ENCODE measurements at regions not wholly inside any gene's neighbourhood (a gene's known extent, or its start where the extent isn't known, plus 50 kb on each side); places are given as distances from the start of the nearest gene placed in this dataset.

DNA sequence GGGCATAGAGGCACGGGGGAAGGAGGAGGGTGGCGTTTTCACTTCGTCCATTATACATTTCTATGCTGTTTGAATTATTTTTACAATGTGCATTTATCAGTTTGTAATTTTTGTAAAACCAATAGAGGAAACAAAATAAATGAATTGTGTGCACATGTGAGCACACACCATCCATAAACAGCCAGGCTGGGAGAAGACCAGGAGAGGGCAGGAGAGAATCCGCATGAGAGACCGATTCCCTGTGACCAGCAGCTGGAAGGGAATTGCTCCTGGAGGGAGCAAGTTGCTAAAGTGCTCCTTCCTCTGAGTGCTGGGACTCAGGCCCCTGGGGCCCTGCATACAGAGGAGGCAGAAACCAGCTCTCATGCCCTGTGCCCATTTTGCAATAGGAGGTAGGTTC, 126.0 kb downstream of the ABCC12 start:
- H3K9me3 ChIP-seq (replicated peaks; ENCODE audit: control insufficient read depth, insufficient read depth, low read depth, low read length): no peaks in the 10 kb centered on the region
- H3K9me1 ChIP-seq (ENCODE audit: control insufficient read depth, insufficient read depth, low read length): no peaks in the 10 kb centered on the region
- TF ChIP-seq, protein P1, sequence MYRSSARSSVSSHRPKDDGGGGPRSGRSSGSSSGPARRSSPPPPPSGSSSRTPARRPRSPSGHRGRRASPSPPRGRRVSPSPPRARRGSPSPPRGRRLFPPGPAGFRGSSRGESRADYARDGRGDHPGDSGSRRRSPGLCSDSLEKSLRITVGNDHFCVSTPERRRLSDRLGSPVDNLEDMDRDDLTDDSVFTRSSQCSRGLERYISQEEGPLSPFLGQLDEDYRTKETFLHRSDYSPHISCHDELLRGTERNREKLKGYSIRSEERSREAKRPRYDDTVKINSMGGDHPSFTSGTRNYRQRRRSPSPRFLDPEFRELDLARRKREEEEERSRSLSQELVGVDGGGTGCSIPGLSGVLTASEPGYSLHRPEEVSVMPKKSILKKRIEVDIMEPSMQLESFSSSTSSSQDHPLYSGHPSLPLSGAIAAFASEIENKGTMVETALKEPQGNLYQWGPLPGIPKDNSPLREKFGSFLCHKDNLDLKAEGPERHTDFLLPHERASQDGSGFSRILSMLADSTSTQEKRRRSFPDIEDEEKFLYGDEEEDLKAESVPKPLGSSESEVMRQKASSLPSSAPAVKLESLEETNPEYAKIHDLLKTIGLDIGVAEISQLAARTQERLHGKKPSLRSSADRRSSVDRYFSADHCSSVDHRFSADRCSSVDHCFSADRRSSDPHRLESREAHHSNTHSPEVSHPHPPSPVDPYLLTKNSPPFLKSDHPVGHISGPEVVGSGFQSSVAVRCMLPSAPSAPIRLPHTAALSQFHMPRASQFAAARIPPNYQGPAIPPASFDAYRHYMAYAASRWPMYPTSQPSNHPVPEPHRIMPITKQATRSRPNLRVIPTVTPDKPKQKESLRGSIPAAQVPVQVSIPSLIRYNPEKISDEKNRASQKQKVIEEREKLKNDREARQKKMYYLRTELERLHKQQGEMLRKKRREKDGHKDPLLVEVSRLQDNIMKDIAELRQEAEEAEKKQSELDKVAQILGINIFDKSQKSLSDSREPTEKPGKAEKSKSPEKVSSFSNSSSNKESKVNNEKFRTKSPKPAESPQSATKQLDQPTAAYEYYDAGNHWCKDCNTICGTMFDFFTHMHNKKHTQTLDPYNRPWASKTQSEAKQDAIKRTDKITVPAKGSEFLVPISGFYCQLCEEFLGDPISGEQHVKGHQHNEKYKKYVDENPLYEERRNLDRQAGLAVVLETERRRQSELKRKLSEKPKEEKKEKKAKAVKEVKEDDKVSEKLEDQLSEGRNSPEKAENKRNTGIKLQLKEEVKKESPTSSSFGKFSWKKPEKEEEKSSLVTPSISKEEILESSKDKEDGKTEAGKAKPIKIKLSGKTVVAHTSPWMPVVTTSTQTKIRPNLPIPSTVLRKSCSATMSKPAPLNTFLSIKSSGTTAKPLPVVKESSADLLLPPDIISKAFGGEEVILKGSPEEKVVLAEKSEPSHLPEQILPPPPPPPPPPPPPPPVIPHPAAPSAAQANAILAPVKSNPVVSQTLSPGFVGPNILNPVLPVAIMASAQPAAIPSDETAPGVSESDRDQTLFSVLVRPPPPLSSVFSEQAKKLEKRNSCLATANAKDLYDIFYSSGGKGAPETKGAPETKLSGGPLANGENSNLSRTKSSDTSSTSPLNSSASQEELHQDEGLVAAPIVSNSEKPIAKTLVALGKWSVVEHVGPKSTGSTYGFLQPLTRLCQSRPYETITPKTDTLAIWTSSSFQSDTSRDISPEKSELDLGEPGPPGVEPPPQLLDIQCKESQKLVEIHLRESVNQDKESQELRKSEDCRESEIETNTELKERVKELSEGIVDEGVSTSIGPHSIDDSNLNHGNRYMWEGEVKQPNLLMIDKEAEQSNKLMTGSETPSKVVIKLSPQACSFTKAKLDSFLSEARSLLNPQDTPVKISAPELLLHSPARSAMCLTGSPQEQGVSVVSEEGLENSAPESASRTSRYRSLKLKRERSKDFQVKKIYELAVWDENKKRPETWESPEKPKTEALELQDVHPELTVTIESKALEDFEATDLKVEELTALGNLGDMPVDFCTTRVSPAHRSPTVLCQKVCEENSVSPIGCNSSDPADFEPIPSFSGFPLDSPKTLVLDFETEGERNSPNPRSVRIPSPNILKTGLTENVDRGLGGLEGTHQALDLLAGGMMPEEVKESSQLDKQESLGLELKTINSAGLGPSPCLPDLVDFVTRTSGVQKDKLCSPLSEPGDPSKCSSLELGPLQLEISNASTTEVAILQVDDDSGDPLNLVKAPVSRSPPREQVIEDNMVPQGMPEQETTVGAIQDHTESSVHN (IDR thresholded peaks at IDR 0.05; ENCODE audit: borderline replicate concordance in 1 of 2, low read depth in 1 of 2): no peak
- WGBS (ENCODE audit: insufficient coverage, low coverage, missing lambda C conversion rate): 2% methylated on average over 5 of the region's 5 CpGs
- no peaks in the 10 kb centered on the region for H3K79me2 ChIP-seq (ENCODE audit: control insufficient read depth, insufficient read depth, low read length)
- H3K4me2 ChIP-seq (ENCODE audit: insufficient read depth, low read length): no peak overlapping the region
- peaks cover 0 to 2% of the 10 kb centered on the region in 2 experiments; a peak in 1 of 5 replicates for H3K27me3 ChIP-seq (ENCODE audit: control insufficient read depth in 2 of 2, insufficient read depth in 2 of 2, low read length in 2 of 2)
- in situ Hi-C loops (cut with MboI): no loop called here
- H4K20me1 ChIP-seq (replicated peaks; ENCODE audit: control insufficient read depth, insufficient read depth, low read length): no peaks in the 10 kb centered on the region; the same call in 1 of the 2 replicates
- H3K36me3 ChIP-seq (ENCODE audit: control insufficient read depth, insufficient read depth, low read length): no peaks in the 10 kb centered on the region
- CTCF ChIA-PET (ENCODE audit: low intra/inter-chr PET ratio): interaction anchor here (0.5 to 0.7 kb wide), 2 partner anchors 135 to 601 kb away, joined by 3 read pairs; no protein-coding TSS in a partner anchor
- POLR2A ChIA-PET: no interaction called here
- no peak overlapping the region for H2AFZ ChIP-seq (ENCODE audit: low read depth, low read length)
- H3K9ac ChIP-seq (ENCODE audit: insufficient read depth in 1 of 2, low read depth in 2 of 2, low read length in 2 of 2): no peak overlapping the region
- BruUV-seq (replicated peaks): no TSS peak
- no peak overlapping the region for H3K27ac ChIP-seq (ENCODE audit: extremely low read depth, low read depth, low read length)
- H3K4me3 ChIP-seq: no peak overlapping the region
- H3K4me1 ChIP-seq (replicated peaks in 1 of 2; ENCODE audit: control insufficient read depth in 2 of 2, insufficient read depth in 2 of 2, low read length in 2 of 2): no peaks in the 10 kb centered on the region
- no peak for DNase-seq (ENCODE audit: extremely low read depth in 1 of 4, low spot score in 3 of 4)
- ATAC-seq: no peak
- intact Hi-C loops (cut with micrococcal nuclease): no loop called here
- no peak for FAIRE-seq
